Caco-2 (cell line): ENCODE measurements at regions not wholly inside any gene's neighbourhood (a gene's known extent, or its start where the extent isn't known, plus 50 kb on each side); places are given as distances from the start of the nearest gene placed in this dataset.

Experiments
- BruUV-seq: library from RNA; stranded (reverse); fragments of 400-500 nt; replicated peaks from 2 replicates; lab custom pipeline; 2021; lab: Mats Ljungman, UMichigan
- CTCF ChIA-PET: fragments of 300-600 bp; sonication (Branson Sonifier 250); formaldehyde crosslinking; loops from one replicate; lab custom pipeline; 2022; ENCODE audit warnings: antibody characterized with exemption; lab: Charles Lee
- POLR2A ChIA-PET: fragments of 300-600 bp; sonication (Branson Sonifier 250); formaldehyde crosslinking; loops from one replicate; lab custom pipeline; 2022; ENCODE audit warnings: antibody characterized with exemption; lab: Charles Lee
- DNase-seq, 2 experiments: peaks; one replicate each; pipeline versions ENCODE4 v3.0.0 to v3.0.0-alpha.2; 2020 to 2022
- H3K27me3 ChIP-seq: replicated peaks from 2 replicates; pipeline ENCODE4 v1.6.0; 2011; ENCODE audit warnings: low read length; ENCODE audit not compliant: control insufficient read depth, insufficient read depth
- H3K36me3 ChIP-seq: 2 replicates; pipeline ENCODE4 v1.5.1; 2011; ENCODE audit warnings: low read length; ENCODE audit not compliant: control insufficient read depth, insufficient read depth
- H3K4me1 ChIP-seq: fragments of 250-450 bp; sonication (Bioruptor Pico); 2 replicates; pipeline ENCODE4 v1.5.1; 2020; ENCODE audit warnings: mild to moderate bottlenecking
- H3K4me3 ChIP-seq: 2 replicates; pipeline ENCODE4 v1.5.1; 2011; ENCODE audit warnings: low read depth, mild to moderate bottlenecking, control low read depth, low read length
- H3K9me3 ChIP-seq: fragments of 250-450 bp; sonication (Bioruptor Pico); 2 replicates; pipeline ENCODE4 v1.5.1; 2020; ENCODE audit warnings: mild to moderate bottlenecking, moderate library complexity
- H3K27ac Mint-ChIP-seq: one replicate; pipeline ENCODE4 v1.8.0; 2022; ENCODE audit warnings: mixed read lengths; ENCODE audit not compliant: unreplicated experiment
- H3K27me3 Mint-ChIP-seq: one replicate; pipeline ENCODE4 v1.8.0; 2022; ENCODE audit warnings: mixed read lengths; ENCODE audit not compliant: insufficient read depth, unreplicated experiment
- H3K36me3 Mint-ChIP-seq: one replicate; pipeline ENCODE4 v1.8.0; 2022; ENCODE audit warnings: mild to moderate bottlenecking, mixed read lengths; ENCODE audit not compliant: insufficient read depth, unreplicated experiment
- H3K4me1 Mint-ChIP-seq: one replicate; pipeline ENCODE4 v1.8.0; 2022; ENCODE audit warnings: low read depth, mixed read lengths; ENCODE audit not compliant: unreplicated experiment
- H3K4me3 Mint-ChIP-seq: one replicate; pipeline ENCODE4 v1.8.0; 2022; ENCODE audit warnings: mild to moderate bottlenecking, moderate library complexity, mixed read lengths; ENCODE audit not compliant: unreplicated experiment
- H3K9me3 Mint-ChIP-seq: one replicate; pipeline ENCODE4 v1.8.0; 2022; ENCODE audit warnings: mixed read lengths; ENCODE audit not compliant: unreplicated experiment
- intact Hi-C: fragments of 100-400 bp; cut with micrococcal nuclease; formaldehyde crosslinking; loops from one replicate; pipeline ENCODE4 v1.10.0; 2022; ENCODE audit not compliant: unreplicated experiment
- TF ChIP-seq, protein P1 (sequence below), 2 experiments: fragments of 200-600 bp in 1 of 2; IDR thresholded peaks; 1 replicate in 1 of 2; 2 replicates in 1 of 2; pipeline versions ENCODE4 v1.5.1 to v1.8.0; 2011 to 2022; ENCODE audit warnings: antibody characterized with exemption in 1 of 2, control low read depth in 1 of 2, inconsistent platforms in 1 of 2, low read depth in 1 of 2, low read length in 1 of 2, mild to moderate bottlenecking in 1 of 2, moderate library complexity in 1 of 2; ENCODE audit not compliant: insufficient read depth in 1 of 2, severe bottlenecking in 1 of 2, unreplicated experiment in 1 of 2

DNA sequence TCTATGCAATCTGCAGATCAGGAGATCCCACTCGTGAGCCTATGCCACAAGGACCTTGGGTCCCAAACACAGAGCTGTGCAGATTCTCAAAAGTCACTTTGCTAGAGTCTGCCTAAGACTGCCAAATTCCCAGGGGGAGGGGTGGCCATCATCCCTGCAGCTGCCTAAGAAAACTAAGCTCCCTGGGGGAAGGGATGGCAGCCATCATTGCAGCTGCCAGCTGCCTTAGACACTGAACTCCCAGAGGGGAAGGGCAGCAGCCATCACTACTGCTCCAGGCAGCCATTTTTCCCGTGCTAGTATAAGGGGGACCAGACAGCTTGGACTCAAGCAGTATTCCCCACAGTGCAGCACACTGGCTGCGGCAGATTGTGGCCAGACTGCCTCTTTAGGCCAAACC lies 156.9 kb downstream of the NKX6-1 start:
- DNase-seq: no peak
- H3K4me3 ChIP-seq: no peak overlapping the region
- no peaks in the 10 kb centered on the region for H3K4me1 ChIP-seq
- peaks cover 7% of the 10 kb centered on the region; the same call in 1 of the 2 replicates for H3K9me3 ChIP-seq
- BruUV-seq: no TSS peak
- H3K36me3 ChIP-seq: no peaks in the 10 kb centered on the region
- Mint-ChIP-seq H3K4me3 (no peak overlapping the region), H3K9me3 (peaks cover 9% of the 10 kb centered on the region), H3K27ac (no peak overlapping the region), H3K36me3 (no peaks in the 10 kb centered on the region), H3K4me1 (no peaks in the 10 kb centered on the region), H3K27me3 (peaks cover 8% of the 10 kb centered on the region)
- CTCF ChIA-PET: no interaction called here
- H3K27me3 ChIP-seq: no peaks in the 10 kb centered on the region
- TF ChIP-seq, protein P1, sequence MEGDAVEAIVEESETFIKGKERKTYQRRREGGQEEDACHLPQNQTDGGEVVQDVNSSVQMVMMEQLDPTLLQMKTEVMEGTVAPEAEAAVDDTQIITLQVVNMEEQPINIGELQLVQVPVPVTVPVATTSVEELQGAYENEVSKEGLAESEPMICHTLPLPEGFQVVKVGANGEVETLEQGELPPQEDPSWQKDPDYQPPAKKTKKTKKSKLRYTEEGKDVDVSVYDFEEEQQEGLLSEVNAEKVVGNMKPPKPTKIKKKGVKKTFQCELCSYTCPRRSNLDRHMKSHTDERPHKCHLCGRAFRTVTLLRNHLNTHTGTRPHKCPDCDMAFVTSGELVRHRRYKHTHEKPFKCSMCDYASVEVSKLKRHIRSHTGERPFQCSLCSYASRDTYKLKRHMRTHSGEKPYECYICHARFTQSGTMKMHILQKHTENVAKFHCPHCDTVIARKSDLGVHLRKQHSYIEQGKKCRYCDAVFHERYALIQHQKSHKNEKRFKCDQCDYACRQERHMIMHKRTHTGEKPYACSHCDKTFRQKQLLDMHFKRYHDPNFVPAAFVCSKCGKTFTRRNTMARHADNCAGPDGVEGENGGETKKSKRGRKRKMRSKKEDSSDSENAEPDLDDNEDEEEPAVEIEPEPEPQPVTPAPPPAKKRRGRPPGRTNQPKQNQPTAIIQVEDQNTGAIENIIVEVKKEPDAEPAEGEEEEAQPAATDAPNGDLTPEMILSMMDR (IDR thresholded peaks at IDR 0.05; ENCODE audit: insufficient read depth in 1 of 2, low read depth in 1 of 2, low read length in 1 of 2, severe bottlenecking in 1 of 2, unreplicated experiment in 1 of 2): no peak
- intact Hi-C loops: no loop called here
- POLR2A ChIA-PET: no interaction called here

DNA sequence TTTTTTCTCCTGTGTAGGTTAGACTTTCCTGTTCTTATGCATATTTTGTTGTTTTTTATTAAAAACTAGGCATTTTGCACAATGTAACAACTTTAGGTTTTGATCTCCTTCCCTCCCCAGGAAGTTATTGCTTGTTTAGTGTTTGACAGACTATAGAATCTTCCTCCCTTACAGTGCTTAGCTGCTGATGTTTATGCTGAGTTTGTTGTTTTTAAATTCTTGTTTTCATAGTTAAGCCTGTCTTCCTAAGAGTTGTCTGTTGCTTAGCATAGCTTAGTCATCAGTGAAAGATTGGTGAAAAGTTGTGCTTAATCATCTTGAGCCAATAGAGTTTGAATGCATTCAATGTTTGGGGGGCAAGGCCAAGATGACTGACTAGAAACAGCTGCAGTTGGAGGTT lies 157.5 kb downstream of the NKX6-1 start:
- CTCF ChIA-PET: no interaction called here
- TF ChIP-seq, protein P1 (IDR thresholded peaks at IDR 0.05; ENCODE audit: insufficient read depth in 1 of 2, low read depth in 1 of 2, low read length in 1 of 2, severe bottlenecking in 1 of 2, unreplicated experiment in 1 of 2): no peak
- H3K36me3 Mint-ChIP-seq: no peaks in the 10 kb centered on the region
- no peak overlapping the region for H3K27ac Mint-ChIP-seq
- intact Hi-C loops: no loop called here
- no peaks in the 10 kb centered on the region for H3K36me3 ChIP-seq
- H3K27me3 ChIP-seq: no peaks in the 10 kb centered on the region
- H3K27me3 Mint-ChIP-seq: peaks cover 8% of the 10 kb centered on the region
- DNase-seq: no peak
- no peaks in the 10 kb centered on the region for H3K4me1 ChIP-seq
- no TSS peak for BruUV-seq
- H3K4me3 Mint-ChIP-seq: no peak overlapping the region
- H3K9me3 ChIP-seq: peaks cover 7% of the 10 kb centered on the region; the same call in 1 of the 2 replicates
- no peak overlapping the region for H3K4me3 ChIP-seq
- POLR2A ChIA-PET: no interaction called here
- H3K9me3 Mint-ChIP-seq: peaks cover 9% of the 10 kb centered on the region
- H3K4me1 Mint-ChIP-seq: no peaks in the 10 kb centered on the region

DNA sequence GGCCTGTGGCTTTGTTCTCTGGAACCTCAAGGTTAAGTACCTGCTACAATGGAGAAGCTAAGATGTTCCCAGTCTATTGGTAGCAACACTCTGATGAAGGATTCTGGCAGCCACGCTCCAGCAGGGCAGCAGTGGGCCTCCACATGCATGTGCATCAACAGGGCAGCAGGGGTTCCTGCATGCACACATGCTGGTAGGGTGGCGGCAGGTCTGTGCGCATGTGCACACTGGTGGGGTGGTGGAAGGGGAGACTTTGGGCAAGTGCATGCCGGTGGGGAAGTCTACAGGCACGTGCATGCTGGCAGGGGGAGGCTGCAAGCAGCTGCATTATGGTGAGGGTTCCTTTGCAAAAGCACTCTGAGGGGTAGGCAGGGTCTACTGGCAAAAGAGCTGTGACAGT lies 160.7 kb downstream of the NKX6-1 start:
- Histone ChIP-seq H3K4me3 (no peak overlapping the region), H3K36me3 (no peaks in the 10 kb centered on the region), H3K9me3 (peaks cover 4% of the 10 kb centered on the region; the same call in 1 of the 2 replicates), H3K4me1 (no peaks in the 10 kb centered on the region), H3K27me3 (no peaks in the 10 kb centered on the region)
- BruUV-seq: no TSS peak
- H3K9me3 Mint-ChIP-seq: no peaks in the 10 kb centered on the region
- H3K27me3 Mint-ChIP-seq: peaks cover 9% of the 10 kb centered on the region
- DNase-seq: no peak
- no peaks in the 10 kb centered on the region for H3K36me3 Mint-ChIP-seq
- no peaks in the 10 kb centered on the region for H3K4me1 Mint-ChIP-seq
- H3K4me3 Mint-ChIP-seq: no peak overlapping the region
- POLR2A ChIA-PET: no interaction called here
- H3K27ac Mint-ChIP-seq: no peak overlapping the region
- intact Hi-C loops: no loop called here
- TF ChIP-seq, protein P1 (IDR thresholded peaks at IDR 0.05; ENCODE audit: insufficient read depth in 1 of 2, low read depth in 1 of 2, low read length in 1 of 2, severe bottlenecking in 1 of 2, unreplicated experiment in 1 of 2): no peak
- CTCF ChIA-PET: no interaction called here
